HCT116 (cell line): ENCODE measurements at regions not wholly inside any gene's neighbourhood (a gene's known extent, or its start where the extent isn't known, plus 50 kb on each side); places are given as distances from the start of the nearest gene placed in this dataset.

Source experiments
- ATAC-seq: fragments of 200-7000 bp; cut with Tn5 transposase; 2 replicates; pipeline ENCODE4 v1.9.1; 2020; ENCODE audit warnings: mild to moderate bottlenecking, moderate library complexity
- BruUV-seq: library from RNA; stranded (reverse); fragments of 400-500 nt; replicated peaks from 2 replicates; lab custom pipeline; 2021; lab: Mats Ljungman, UMichigan
- CTCF ChIA-PET: fragments of 300-600 bp; sonication (Branson Sonifier 250); formaldehyde crosslinking; loops from one replicate; lab custom pipeline; 2021; ENCODE audit warnings: antibody characterized with exemption; lab: Charles Lee
- POLR2A ChIA-PET: fragments of 300-600, 350-600 bp; sonication (Branson Sonifier 250); formaldehyde crosslinking; loops from one replicate; lab custom pipeline; 2021; ENCODE audit warnings: antibody characterized with exemption; lab: Charles Lee
- RAD21 ChIA-PET, 2 experiments: fragments of 300-600 bp; sonication (Branson Sonifier 250); formaldehyde crosslinking; loops; one replicate each; lab custom pipeline; 2023; ENCODE audit warnings: low total read pairs in 2 of 2; ENCODE audit not compliant: uncharacterized antibody in 2 of 2, unreplicated experiment in 2 of 2, low non-redundant PET in 1 of 2; lab: Charles Lee
- DNase-seq: peaks from one replicate; pipeline ENCODE4 v3.0.0-alpha.2; 2010; ENCODE audit warnings: low read depth, low spot score
- H2AFZ ChIP-seq: fragments of 200-600 bp; shearing (Covaris generic), sonication (generic); 2 replicates; pipeline ENCODE4 v1.6.1; 2017; ENCODE audit warnings: low read depth, mixed run types, mixed read lengths, antibody characterized with exemption, low read length; ENCODE audit not compliant: poor library complexity, severe bottlenecking
- H3K27ac ChIP-seq: 2 replicates; pipeline ENCODE4 v1.5.1; 2012; ENCODE audit warnings: low read depth, low read length
- H3K27me3 ChIP-seq: fragments of 200-600 bp; sonication (generic); 2 replicates; pipeline ENCODE4 v1.6.1; 2016; ENCODE audit warnings: mixed run types, low read length, mixed read lengths; ENCODE audit not compliant: insufficient read depth
- H3K36me3 ChIP-seq, 2 experiments: fragments of 200-500 bp in 1 of 2; fragments of 200-600 bp in 1 of 2; sonication (Bioruptor generic) in 1 of 2; sonication (generic) in 1 of 2; 2 replicates each; pipeline versions ENCODE4 v1.5.1 to v1.6.1; 2014 to 2016; ENCODE audit warnings: low read length in 2 of 2, inconsistent platforms in 1 of 2, mixed read lengths in 1 of 2, mixed run types in 1 of 2; ENCODE audit not compliant: insufficient read depth in 2 of 2, control insufficient read depth in 1 of 2
- H3K4me1 ChIP-seq, 2 experiments: fragments of 200-600 bp in 1 of 2; sonication (generic) in 1 of 2; 2 replicates each; pipeline versions ENCODE4 v1.5.1 to v1.6.1; 2012 to 2017; ENCODE audit warnings: low read length in 2 of 2, inconsistent platforms in 1 of 2, mild to moderate bottlenecking in 1 of 2, mixed read lengths in 1 of 2, mixed run types in 1 of 2, moderate library complexity in 1 of 2; ENCODE audit not compliant: insufficient read depth in 2 of 2, control insufficient read depth in 1 of 2
- H3K4me2 ChIP-seq: fragments of 200-600 bp; sonication (generic); 2 replicates; pipeline ENCODE4 v1.6.1; 2017; ENCODE audit warnings: mixed run types, low read length, mixed read lengths
- H3K4me3 ChIP-seq, 2 experiments: fragments of 200-600 bp in 1 of 2; sonication (generic) in 1 of 2; replicated peaks in 1 of 2; 2 replicates each; pipeline ENCODE4 v1.5.1; 2011 to 2016; ENCODE audit warnings: low read length in 2 of 2, control low read depth in 1 of 2, low read depth in 1 of 2, mild to moderate bottlenecking in 1 of 2, mixed read lengths in 1 of 2, mixed run types in 1 of 2
- H3K79me2 ChIP-seq: fragments of 200-600 bp; sonication (generic); 2 replicates; pipeline ENCODE4 v1.6.1; 2017; ENCODE audit warnings: mild to moderate bottlenecking, mixed run types, low read length, moderate library complexity, mixed read lengths; ENCODE audit not compliant: insufficient read depth
- H3K9ac ChIP-seq: fragments of 200-600 bp; sonication (generic); 2 replicates; pipeline ENCODE4 v1.6.1; 2016; ENCODE audit warnings: low read length, mixed read lengths
- H3K9me2 ChIP-seq: fragments of 200-600 bp; sonication (generic), shearing (Covaris generic); 2 replicates; pipeline ENCODE4 v1.6.1; 2017; ENCODE audit warnings: mixed run types, mild to moderate bottlenecking, moderate library complexity; ENCODE audit not compliant: insufficient read depth
- H3K9me3 ChIP-seq, 2 experiments: fragments of 200-500 bp in 1 of 2; fragments of 200-600 bp in 1 of 2; sonication (Bioruptor generic) in 1 of 2; sonication (generic) in 1 of 2; 2 replicates each; pipeline ENCODE4 v1.6.1; 2014 to 2017; ENCODE audit warnings: low read length in 2 of 2, mixed read lengths in 2 of 2, inconsistent platforms in 1 of 2, low read depth in 1 of 2, mild to moderate bottlenecking in 1 of 2, mixed run types in 1 of 2, moderate library complexity in 1 of 2; ENCODE audit not compliant: control insufficient read depth in 1 of 2, insufficient read depth in 1 of 2
- H4K20me1 ChIP-seq: fragments of 200-600 bp; sonication (generic), shearing (Covaris generic); 2 replicates; pipeline ENCODE4 v1.6.1; 2017; ENCODE audit warnings: mixed run types, mild to moderate bottlenecking, moderate library complexity; ENCODE audit not compliant: insufficient read depth
- CBX3 ChIP-seq: IDR thresholded peaks from 2 replicates; pipeline ENCODE4 v1.6.1; 2012; ENCODE audit warnings: low read depth
- MAX ChIP-seq: IDR thresholded peaks from 2 replicates; pipeline ENCODE4 v1.6.1; 2012
- POLR2A ChIP-seq: IDR thresholded peaks from 2 replicates; pipeline ENCODE4 v1.7.0; 2011; ENCODE audit warnings: borderline replicate concordance; ENCODE audit not compliant: insufficient read depth, insufficient read length; ENCODE audit errors: extremely low read depth
- RAD21 ChIP-seq: IDR thresholded peaks from 2 replicates; pipeline ENCODE4 v1.6.1; 2012; ENCODE audit warnings: low read depth, mild to moderate bottlenecking
- SRF ChIP-seq: IDR thresholded peaks from 2 replicates; pipeline ENCODE4 v1.6.1; 2012; ENCODE audit warnings: low read depth
- TCF7L2 ChIP-seq: IDR thresholded peaks from 2 replicates; pipeline ENCODE4 v1.7.0; 2011; ENCODE audit warnings: borderline replicate concordance, inconsistent platforms; ENCODE audit not compliant: insufficient read depth, insufficient read length; ENCODE audit errors: extremely low read depth
- YY1 ChIP-seq: IDR thresholded peaks from 2 replicates; pipeline ENCODE4 v1.6.1; 2011; ENCODE audit warnings: low read length, low read depth, moderate library complexity, mild to moderate bottlenecking; ENCODE audit not compliant: insufficient replicate concordance; ENCODE audit errors: extremely low read depth
- intact Hi-C: fragments of 100-400 bp; cut with micrococcal nuclease; formaldehyde crosslinking; loops from 2 replicates; pipeline ENCODE4 v1.10.0; 2022

- Histone ChIP-seq H2AFZ (no peak overlapping the region), H3K4me3 (no peak overlapping the region), H3K27me3 (no peaks in the 10 kb centered on the region), H3K9me2 (no peaks in the 10 kb centered on the region), H3K79me2 (no peaks in the 10 kb centered on the region), H3K27ac (no peak overlapping the region), H3K4me1 (no peaks in the 10 kb centered on the region), H3K36me3 (no peaks in the 10 kb centered on the region), H3K9ac (no peak overlapping the region), H4K20me1 (no peaks in the 10 kb centered on the region), H3K4me2 (no peak overlapping the region), H3K9me3 (no peaks in the 10 kb centered on the region)
- TF ChIP-seq YY1 (no peak), SRF (no peak), CBX3 (no peak), MAX (no peak), POLR2A (no peak)
- ATAC-seq (no peak), DNase-seq (no peak)
- CTCF ChIA-PET: no interaction called here
- RAD21 ChIA-PET: no interaction called here
- BruUV-seq: no TSS peak
- POLR2A ChIA-PET: no interaction called here
- intact Hi-C loops: no loop called here
Measured at GRCh38 chr1:71231751-71232150, 150.9 kb upstream of the ZRANB2 start.

GRCh38 chr1:71228742-71229365 is 148.0 kb upstream of the ZRANB2 start:
- Histone ChIP-seq H3K9me2 (no peaks in the 10 kb centered on the region), H3K4me2 (no peak overlapping the region), H3K27me3 (no peaks in the 10 kb centered on the region), H4K20me1 (no peaks in the 10 kb centered on the region), H2AFZ (no peak overlapping the region), H3K4me1 (no peaks in the 10 kb centered on the region), H3K4me3 (no peak overlapping the region), H3K9ac (no peak overlapping the region), H3K9me3 (no peaks in the 10 kb centered on the region), H3K36me3 (no peaks in the 10 kb centered on the region), H3K79me2 (no peaks in the 10 kb centered on the region), H3K27ac (no peak overlapping the region)
- no peak for TF ChIP-seq RAD21
- TF ChIP-seq TCF7L2: no peak
- ChIA-PET POLR2A (no interaction called here), RAD21 (no interaction called here), CTCF (no interaction called here)
- no peak for DNase-seq
- ATAC-seq: no peak
- no TSS peak for BruUV-seq
- intact Hi-C loops: no loop called here
